ENCODE measurements at regions not wholly inside any gene's neighbourhood (a gene's known extent, or its start where the extent isn't known, plus 50 kb on each side); places are given as distances from the start of the nearest gene placed in this dataset.
"Not testable (repeated sequence)": the region's sequence is repeated elsewhere in the genome, so short reads cannot be mapped to it uniquely, and the experiment has no call there.

DNA sequence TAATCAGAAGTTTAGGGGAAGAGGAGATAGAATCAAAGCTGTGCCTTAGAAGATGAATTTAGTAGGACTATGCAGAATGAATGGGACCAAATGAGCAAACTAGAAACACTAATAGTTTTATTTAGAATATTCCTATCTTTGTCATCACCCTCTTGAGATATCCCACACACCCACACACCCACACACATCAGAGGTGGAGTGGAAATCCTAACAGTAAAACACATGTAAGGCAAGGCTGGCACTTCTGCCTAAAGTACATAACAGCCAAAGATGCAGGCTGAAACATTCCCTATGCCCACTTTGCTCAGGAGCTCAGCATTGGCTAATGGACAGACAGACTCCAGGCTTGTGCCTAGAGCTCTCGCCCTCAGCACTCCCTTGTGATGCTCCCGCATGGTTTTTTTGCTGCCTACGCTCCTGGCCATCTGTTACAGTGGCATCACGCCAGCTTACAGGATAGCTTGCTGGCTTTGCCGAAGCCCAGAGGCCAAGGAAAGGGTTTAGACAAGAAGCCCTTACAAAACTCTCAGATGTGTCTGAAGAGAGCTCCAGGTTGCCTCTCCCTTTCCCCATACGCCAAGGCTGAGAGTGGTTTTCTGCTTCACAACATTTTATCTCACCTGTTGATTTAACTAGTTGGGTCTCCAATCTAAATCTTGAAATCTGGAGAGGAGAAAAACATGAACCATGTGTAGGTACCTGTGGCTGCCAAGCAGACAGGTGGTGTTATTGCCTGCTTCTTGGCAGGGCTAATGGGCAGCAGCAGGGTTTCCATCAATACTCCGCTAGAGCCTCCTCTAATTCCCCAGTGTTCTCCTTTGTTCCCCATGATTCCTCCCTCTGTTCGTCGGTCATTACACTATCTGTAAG, 282.6 kb upstream of the ID4 start:
- no peak for DNase-seq

DNA sequence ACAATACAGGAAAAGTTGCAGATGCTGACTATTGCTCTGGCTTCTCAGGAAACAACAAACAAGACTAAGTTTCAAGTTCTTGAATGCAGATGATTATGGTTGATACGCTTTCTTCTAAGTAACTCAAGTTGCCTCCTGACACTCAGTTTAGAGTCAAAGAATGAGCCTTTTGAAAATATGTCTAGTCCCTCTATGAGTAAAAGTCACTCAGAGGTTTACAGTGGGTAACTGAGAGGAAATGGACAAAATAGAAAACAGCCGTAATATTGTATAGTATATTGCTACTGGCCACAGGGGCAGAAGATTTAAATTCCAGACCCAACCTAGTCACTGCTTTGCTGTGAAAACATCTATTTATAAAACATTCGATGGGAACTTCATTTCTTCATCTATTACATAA, 280.0 kb upstream of the ID4 start:
- DNase-seq: no peak

DNA sequence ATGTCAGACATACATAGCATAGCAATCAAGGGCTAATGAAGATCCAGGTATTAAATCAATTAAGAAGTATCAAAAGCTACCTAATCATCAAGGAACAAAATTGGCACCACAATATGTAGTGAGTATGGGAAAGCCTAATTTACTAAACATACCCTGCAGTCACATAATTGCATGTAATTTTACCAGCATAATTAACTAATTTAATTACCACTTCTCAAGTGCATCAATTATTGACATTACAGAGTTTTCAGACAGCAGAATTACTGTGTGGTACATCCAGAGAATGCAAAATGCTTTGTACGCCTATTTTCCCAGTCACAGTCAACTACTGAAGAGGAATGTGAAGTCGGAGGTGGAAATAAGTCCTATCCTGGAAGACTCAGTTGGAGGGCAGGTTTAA, 279.0 kb upstream of the ID4 start:
- DNase-seq: no peak

DNA sequence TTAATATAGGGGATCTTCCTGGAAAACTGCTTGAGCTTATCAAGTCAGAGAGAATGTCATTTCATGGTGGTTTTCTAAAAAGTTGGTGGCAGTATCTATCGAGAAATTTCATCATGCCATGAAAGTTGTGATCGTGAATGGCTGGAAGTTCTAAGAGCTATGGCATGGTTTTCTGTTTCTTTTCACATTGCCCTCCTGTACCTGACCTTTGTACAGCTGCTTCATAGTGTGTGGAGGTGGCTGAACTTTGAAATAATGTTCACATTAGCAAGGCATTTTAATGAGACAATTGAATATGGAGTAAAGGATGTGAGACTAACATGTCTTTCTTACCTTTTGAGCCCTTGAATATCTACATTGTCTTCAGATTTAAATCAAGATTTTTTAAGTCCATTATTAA, 278.2 kb upstream of the ID4 start:
- no peak for DNase-seq

DNA sequence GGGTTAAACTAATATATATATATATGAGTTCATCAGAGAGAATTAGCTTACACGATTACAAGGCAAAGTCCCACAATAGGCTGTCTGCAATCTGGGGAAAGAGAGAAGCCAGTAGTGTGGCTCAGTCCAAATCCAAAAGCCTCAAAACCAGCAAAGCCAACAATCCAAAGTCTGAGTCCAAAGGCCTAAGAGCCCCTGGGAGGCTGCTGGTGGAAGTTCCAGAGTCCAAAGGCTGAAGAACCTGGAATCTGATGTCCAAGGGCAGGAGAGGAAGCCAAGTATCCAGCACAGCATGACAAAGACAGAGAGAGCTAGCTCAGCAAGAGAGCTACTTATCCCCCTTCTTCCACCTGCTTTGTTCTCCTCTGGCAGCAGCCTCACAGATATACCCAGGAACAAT, 274.7 kb upstream of the ID4 start:
- DNase-seq: no peak

DNA sequence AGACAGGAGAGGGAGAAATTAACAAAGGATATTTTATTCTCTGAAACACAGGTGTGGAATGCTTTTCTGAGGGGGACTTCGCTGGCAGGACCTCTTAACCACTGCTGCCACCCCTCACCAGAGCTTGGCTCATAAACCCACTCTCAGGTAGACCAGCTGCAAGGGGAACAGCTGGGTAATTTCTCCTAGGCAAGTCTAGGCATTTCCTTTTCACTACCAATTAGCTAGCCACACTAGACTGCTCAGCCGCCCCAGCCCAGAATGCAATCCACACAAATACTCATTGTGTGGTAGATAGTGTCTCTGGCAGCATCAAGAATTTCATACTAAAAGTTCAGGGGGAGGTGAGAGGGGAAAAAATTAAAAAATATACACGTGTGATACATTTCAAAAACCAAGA, 267.6 kb upstream of the ID4 start:
- DNase-seq: no peak

DNA sequence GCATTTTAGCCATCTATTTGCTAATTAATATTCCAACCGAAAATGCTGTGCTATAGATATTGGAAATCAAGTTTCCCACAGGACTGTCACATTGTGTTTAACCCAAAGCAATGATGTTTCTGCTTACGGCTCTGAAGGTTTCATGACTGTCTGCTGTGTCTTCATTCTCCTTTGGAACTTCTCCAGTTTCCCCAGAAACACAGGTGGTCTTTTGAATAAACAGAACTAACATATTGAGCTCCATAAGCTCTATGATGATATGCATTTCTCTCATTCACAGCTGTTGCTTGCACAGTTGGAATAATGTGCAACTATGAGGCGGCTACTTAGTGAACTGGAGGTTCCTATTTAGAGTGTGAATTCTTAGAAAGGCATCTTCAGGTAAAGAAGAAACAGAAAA, 266.0 kb upstream of the ID4 start:
- DNase-seq: no peak

DNA sequence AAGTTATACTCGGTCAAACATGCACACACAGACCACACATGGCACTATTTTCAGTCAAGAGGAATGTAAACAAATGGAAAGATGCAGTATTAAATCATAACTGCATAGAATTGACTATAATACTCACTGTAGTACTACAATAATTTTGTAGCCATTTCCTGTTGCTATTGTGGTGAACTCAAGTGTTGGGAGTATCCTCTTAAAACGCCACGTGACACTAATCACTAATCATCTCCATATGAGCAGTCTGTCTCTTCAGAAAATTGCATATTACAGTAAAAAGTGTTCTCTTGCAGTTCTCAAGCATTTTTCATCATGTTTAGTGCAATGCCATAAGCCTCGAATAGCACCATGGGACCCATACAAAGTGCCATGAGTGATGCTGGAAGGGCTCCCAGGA, 258.7 kb upstream of the ID4 start:
- DNase-seq: no peak

DNA sequence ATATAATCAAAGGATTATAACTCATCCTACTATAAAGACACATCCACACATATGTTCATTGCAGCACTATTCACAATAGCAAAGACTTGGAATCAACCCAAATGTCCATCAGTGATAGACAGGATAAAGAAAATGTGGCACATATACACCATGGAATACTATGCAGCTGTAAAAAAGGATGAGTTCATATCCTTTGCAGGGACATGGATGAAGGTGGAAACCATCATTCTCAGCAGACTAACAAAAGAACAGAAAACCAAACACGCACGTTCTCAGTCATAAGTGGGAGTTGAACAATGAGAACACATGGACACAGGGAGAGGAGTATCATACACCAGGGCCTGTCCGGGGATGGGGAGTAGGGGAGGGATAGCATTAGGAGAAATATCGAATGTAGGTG, 253.0 kb upstream of the ID4 start:
- DNase-seq: not testable (repeated sequence)

DNA sequence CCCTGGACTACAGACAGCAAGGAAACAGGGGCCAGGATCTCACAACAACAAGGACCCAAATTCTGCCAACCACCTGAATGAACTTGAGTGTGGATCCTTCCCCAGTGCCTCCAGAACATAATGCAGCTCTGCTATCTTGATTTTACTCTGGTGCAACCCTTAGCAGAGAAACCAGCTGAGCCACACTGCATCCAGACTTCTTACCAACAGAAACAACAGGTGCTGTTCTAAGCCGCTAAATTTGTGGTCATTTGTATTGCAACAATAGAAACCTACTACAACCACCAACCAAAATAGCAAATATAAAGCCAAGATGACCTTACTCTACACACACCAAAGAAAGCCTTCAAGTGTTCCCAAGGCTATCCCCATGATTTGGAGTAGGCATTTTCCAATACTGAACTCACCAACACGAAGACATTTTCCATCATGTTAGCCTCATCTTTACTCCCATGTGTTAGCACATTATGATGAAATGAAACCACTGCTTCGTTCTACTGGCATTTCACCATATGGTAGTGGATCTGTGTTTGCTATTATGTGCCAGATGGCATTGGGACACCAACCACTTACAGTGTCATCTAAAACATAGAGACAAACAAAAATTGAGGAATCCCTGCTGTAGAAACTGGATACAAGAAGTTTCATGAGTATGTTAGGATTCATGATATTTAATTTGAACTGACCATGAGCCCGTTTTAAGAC, 249.8 kb upstream of the ID4 start:
- no peak for DNase-seq

DNA sequence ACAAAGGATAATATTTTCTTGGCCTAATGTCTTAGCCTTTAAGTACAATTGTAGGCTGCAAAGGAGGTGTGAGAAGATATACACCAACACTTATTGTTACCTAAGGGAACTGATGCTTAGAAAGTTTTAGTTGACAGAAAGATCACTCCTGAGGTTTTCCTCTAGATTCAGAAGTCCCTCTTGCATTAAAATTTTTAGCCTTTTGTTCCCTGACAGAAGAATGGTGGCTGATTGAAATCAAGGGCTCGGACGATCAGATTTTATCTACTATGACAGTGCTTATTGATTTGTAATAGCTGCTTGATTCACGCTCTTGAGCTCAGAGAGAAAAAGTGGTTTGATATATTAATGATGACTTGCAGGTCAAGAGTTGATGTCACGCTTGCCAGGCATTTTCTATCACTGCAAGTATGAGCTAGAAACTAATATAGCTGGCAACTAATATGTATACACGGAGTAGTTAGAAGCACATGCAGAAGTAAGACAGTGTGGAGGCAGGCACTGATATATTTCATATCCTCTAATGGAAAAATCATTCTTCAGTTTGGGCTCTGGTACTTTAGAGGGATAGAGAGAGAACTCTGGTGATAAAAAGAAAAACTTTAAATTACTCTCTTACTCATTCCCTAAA, 246.6 kb upstream of the ID4 start:
- DNase-seq: no peak

DNA sequence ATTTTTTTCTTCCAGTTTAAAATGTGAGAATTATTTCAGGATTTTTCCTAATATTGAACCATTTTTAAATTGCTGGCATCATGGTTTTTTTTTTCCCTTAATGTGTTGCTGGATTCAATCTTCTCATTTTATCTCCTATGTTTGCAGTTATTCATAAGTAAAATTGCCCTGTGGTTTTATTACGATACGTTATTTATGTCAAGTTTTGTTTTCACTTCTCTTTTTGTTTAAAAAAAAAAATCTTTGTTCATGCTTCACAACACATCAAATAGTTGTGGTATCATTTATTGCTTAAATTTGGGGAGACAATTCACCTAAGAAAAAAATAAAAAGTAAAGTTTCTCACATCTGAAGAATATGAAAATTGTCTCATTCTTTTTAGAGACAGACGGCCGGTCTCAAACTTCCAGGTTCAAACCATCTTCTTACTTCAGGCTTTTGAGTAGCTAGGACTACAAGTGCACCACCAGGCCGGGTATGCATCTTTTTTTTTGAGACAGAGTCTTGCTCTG, 239.3 kb upstream of the ID4 start:
- no peak for DNase-seq

DNA sequence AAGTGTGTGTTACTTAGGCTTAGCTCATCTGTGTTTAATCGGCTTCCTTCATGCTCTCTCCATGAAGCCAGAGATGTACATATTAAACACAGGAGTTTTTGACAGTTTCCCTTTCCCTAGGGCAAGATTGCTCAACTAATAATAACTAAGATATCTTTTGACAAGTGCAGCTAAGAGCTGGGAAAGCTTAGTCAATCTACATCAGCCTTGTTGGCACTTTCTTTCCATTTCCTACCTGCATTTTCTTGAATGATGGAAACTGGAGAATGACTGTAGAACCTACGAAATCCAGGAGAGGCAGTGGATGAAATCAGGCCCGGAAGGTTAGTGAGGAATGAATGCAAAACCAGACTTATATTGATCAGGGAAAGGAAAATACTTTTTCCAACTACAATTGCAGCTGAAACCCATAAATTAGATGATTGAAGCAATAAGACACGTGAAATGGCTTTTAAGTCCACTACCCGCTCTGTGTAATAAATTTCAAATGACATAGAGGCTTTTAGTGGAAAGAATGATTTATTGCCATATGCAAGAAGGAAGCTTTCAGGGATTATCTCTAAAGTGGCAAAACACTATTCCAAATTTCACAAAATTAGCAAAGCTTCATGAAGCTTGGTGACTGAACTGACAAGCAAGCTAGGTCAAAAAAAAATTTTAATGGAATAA, 237.2 kb upstream of the ID4 start:
- no peak for DNase-seq

DNA sequence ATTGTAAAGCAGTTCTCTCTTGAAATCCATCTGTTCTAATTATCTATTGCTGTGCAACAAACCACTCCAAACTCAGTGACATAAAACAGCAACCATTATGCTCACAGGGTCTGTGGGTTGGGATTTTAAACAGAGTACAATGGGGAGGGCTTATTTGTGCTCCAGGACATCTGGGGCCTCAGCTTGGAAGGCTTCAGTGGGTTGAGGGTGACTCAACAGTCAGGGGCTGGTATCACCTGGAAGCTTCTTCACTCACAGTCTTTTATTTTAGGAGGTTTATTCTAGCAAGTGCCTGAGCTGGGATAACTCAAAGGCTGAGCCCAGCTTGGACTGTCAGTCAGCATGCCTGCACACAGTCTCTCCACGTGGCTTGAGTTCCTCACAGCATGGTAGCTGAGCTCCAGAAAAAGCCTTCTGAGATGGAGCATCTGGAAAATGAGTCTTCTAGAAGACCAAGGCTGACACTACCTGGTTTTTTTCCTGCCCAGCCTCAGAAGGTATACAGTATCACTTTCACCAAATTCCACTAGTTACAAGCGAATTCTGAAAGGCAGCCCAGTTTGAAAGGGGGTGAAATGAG, 234.6 kb upstream of the ID4 start:
- no peak for DNase-seq

DNA sequence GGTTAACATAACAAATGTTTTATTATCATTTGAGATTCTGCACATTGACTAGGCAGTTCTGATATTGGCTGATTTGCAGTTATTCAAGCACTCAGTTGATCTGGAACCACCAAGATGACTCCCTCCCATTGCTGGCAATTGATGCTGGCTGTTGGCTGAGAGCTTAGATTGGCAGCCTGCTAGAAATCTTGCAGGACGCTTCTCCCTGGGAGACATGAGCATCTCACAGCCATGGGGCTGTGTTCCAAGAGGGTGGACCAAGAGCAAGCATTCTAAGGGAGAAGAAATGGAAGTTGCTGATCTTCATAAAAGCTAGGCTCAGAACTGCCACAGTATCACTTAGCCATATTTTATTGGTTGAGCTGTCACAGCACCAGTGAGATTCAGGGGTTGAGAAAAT, 233.4 kb upstream of the ID4 start:
- no peak for DNase-seq

DNA sequence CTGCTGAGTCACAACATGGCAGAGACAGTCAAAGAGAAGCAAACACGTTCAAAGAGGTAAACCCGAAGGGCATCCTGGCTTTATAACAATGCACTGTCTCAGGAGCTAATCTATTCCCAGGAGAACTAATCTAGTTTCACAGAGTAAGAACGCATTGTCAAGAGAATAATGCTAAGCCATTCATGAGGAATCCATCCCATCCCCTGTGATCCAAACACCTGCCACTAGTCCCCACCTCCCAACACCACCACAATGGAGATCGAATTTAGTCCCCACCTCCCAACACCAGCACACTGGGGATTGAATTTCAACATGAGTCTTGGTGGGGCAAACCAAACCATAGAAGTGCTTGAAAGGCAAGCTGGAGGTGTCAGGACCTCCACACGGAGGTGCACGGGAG, 231.5 kb upstream of the ID4 start:
- no peak for DNase-seq

DNA sequence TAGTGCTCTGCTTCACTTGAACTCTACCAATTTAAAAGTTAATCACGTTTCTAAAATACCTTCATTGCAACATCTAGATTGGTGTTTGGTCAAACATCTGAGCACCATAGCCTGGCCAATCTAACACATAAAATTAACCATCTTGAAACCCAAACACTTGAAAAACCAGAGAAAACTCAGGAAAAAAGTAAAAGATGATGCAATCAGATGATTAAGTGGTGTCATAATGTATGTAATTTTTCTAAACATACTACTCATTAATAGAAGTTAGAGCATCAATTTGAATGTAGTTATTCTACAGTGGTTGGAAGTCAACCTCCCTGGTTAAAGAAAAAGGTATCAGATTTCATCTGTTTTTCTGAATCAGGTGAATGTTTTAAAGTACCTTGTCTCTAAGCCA, 228.6 kb upstream of the ID4 start:
- DNase-seq: no peak

DNA sequence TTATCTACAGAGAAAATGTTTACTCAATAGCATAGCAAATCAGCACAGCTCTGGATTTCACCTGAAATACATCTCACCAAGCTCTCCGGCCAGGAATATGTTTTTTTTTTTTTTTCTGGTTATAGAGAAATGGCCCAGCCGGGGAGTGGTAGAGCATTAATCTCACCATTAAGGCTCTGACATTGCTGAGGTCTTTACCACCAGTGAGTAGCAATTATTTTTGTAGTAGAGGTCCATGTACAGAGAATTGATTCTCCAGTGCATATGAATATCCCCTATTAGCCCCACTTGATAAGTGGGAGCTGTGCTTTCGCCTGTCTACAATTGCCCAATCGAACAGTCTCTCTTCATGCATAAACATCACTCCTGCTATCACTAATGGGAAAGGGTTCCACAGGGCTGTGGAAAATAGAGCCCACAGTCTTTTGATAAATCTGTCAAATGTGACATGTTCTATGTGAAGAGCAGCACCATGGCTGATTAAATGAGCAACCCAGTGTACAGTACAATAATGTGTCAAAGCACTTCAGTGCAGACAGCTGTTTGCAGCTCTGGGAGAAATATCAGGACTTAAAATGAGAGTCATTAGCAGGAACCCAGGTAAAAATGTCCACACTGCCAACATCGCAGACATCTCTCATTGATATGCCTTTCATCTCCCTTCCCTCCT, 227.1 kb upstream of the ID4 start:
- no peak for DNase-seq

DNA sequence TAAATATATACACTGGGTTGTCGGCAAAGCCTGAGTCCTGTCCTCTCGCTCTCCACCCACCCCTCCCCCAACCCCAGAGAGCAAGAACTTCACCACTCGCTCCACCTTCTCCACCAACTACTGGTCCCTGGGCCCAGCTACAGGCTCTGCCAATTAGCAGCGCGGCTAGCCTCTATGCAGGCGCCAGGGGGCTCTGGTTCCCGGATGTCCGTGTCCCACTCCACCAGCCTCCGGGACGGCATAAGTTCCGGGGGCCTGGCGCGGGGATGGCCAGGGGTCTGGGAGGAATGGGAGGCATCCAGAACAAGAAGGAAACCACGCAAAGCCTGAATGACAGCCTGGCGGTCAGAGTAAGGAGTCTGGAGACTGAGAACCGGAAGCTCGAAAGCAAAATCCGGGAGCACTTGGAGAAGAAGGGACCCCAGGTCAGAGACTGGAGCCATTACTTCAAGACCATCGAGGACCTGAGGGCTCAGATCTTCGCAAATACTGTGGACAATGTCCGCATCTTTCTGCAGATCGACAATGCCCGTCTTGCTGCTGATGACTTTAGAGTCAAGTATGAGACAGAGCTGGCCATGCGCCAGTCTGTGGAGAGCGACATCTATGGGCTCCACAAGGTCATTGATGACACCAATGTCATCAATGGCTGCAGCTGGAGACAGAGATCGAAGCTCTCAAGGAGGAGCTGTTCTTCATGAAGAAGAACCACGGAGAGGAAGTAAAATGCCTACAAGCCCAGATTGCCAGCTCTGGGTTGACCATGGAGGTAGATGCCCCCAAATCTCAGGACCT, 224.3 kb upstream of the ID4 start:
- DNase-seq: not testable (repeated sequence)

DNA sequence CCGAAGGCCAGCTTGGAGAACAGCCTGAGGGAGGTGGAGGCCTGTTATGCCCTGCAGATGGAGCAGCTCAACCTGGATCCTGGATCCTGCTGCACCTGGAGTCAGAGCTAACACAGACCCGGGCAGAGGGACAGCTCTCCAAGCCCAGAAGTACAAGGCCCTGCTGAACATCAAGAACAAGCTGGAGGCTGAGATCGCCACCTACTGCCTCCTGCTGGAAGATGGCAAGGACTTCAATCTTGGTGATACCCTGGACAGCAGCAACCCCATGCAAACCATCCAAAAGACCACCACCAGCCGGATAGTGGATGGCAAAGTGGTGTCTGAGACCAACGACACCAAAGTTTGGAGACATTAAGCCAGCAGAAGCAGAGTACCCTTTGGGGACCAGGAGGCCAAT, 223.5 kb upstream of the ID4 start:
- no peak for DNase-seq

DNA sequence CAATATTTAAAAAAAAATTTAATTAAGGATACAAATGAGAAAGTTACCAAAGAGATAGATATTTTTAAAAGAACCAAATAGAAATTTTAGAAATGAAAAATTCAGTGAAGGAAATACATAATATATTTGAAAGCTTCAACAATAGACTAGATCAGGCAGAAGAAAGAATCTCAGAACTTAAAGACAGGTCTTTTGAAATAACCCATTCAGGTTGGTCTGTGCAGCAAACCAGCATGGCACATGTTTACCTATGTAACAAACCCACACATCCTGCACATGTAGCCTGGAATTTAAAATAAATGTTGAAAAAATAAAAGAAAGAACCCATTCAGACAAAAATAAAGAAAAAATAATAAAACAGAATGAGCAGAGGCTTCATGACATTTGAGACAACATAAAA, 221.1 kb upstream of the ID4 start:
- DNase-seq: no peak

Data from effector CD8-positive, alpha-beta T cell (primary cell).